HG02938 (cell line): ENCODE measurements at regions not wholly inside any gene's neighbourhood (a gene's known extent, or its start where the extent isn't known, plus 50 kb on each side); places are given as distances from the start of the nearest gene placed in this dataset.
"Not testable (repeated sequence)": the region's sequence is repeated elsewhere in the genome, so short reads cannot be mapped to it uniquely, and the experiment has no call there.

Experiments used
- ATAC-seq: cut with Tn5 transposase; IDR thresholded peaks from one replicate; pipeline ENCODE4 v1.9.1; 2021; ENCODE audit warnings: mild to moderate bottlenecking, moderate library complexity; ENCODE audit not compliant: unreplicated experiment

GRCh38 chr12:127596891-127597290, 670.1 kb upstream of the TMEM132C start:
- no peak for ATAC-seq

DNA sequence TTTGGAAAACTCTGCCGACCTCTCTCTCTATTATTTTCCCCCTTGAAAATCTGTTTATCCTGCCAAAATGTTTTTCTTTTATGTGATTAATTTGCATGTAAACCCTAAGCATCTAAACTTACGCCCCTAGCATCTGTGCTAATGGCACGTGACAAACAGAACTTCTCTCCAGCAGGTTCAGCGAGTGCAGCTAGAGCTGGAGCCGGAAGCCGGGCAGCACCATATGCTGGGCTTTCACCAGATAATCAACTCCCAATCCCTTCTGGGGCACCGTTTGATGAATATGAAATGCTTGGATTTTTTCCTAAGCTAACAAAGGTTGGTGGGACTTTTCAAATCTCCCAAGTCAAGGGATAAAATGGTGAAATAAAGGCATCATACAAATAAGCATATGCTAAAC, 667.5 kb upstream of the TMEM132C start:
- no peak for ATAC-seq

DNA sequence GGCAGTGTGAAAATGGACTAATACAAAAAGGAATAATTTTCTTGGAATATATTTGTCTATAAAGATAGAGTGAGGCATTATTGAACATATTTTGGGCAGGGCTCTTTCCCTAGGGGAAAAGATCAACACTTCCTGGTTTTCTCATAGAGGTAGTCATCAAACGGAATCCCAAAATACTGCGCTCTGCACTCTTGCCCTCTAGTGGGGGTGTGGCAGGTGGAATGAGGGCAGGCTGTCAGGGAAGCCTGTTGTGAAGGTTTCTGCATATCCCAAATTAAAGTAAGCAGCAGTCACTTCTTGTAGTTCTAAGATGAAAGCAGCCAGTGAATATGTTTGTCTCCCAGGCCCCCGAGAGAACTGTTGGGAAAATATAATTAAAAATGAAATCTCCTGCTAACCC, 666.8 kb upstream of the TMEM132C start:
- ATAC-seq, result no peak

GRCh38 chr12:127606476-127607015, 660.4 kb upstream of the TMEM132C start:
- no peak for ATAC-seq

DNA sequence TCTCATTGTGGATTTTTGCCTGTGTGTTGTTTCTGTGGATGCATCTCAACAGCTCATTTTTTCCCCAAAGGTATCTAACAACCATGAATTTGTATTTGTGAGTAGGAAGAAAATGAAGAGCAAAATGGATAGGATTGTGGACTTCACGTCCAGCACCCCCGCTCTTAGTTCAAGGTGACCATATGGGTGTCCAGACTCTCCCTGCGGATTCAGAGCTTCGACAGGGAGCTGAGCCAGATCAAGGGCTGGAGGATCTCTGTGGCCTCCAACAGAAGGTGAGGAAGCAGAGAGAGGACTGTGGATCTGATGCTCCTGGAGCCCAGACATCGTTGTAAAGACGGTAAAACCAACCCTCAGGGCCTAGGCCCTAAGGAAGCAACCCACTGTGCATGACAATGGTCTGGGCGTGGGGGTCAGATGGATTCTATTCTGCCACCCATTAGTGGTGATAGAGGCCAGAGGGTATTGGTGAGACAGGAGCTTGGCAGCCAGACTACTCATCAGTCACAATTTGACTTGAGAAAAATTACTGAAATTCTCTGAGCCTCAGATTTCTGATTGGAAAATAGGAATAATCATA, 659.7 kb upstream of the TMEM132C start:
- ATAC-seq, result no peak

DNA sequence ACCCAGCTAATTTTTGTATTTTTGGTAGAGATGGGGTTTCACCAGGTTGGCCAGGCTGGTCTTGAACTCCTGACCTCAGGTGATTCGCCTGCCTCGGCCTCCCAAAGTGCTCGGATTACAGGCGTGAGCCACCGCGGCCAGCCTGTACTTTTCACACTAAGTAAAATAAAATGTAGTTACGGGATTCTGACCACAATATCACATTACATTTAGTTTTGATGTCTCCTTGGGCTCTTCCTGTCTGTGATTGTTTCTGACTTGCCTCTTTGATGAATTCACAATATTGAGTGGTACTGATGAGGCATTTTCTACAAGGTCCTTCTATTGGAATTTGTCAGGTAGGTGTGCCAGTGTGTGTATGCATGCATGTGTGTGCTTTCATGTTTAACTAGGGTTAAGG, 658.6 kb upstream of the TMEM132C start:
- ATAC-seq, result not testable (repeated sequence)

- no peak for ATAC-seq
Measured at GRCh38 chr12:127613056-127613455, 653.9 kb upstream of the TMEM132C start.

GRCh38 chr12:127619869-127620734, 646.9 kb upstream of the TMEM132C start:
- no peak for ATAC-seq

DNA sequence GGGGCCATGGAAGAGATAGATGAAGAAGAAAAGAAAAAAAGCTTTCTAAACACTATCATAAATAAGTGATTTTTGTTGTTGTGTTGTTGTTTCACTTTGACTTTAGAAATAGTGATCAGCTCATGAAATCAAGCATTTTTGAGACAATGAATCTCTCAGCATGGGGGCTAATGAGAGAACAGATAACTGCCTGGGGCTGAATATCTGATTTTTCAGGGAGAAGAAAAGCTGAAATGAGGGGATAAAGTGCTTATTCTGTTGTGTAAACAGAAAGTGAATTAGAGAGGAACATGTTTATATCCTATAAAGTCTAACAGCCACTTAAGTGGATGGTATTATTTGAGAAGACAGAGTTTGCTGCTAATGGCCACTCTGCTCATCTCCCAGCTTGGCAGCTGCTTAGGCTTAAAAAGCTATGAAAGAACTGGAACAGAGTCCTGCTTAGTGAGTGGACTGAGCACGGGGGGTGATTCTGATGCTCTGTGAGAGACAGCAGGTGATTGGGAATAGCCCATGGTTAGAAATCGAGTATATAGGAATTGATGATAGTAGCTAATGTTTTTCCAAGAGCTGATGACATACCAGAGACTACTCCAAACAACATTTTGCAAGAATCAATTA, 646.1 kb upstream of the TMEM132C start:
- ATAC-seq, result no peak

DNA sequence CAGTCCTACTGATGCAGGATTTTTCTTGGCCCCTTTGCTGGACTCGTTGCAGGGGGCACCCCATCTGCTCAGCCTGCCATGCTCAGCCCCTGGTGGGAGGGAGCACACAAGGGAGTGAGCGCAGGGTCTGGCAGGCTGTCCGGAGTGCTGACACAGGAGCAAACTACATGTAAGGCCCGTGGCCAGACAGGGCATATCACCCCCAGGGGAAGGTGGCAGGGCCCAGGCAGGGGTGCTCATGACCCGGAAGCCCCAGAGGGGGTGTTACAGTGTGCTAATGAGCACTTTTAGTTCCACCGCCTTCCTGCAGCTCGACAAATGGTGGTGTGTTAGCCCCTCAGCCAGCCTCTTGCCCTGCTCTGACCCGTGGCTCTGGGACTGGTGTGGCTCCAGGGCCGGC, 645.6 kb upstream of the TMEM132C start:
- ATAC-seq, result no peak

DNA sequence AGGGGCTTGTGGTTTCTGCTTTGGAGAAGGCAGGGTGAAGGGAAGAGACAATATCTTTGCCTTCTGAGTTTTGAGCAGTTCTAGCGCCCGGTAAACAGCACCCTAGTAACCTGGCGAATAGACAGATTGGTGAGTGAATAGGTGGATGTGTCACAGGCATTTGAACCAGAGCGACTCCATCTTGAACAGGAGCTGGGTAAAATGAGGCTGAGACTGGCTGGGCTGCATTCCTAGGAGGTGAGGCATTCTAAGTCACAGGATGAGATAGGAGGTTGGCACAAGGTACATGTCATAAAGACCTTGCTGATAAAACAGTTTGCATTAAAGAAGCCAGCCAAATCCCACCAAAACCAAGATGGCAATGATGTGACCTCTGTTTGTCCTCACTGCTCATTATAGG, 643.6 kb upstream of the TMEM132C start:
- ATAC-seq, result no peak

- no peak for ATAC-seq
Measured at GRCh38 chr12:127625176-127625771, 641.7 kb upstream of the TMEM132C start.

- no peak for ATAC-seq
Measured at GRCh38 chr12:127628645-127629044, 638.3 kb upstream of the TMEM132C start.

DNA sequence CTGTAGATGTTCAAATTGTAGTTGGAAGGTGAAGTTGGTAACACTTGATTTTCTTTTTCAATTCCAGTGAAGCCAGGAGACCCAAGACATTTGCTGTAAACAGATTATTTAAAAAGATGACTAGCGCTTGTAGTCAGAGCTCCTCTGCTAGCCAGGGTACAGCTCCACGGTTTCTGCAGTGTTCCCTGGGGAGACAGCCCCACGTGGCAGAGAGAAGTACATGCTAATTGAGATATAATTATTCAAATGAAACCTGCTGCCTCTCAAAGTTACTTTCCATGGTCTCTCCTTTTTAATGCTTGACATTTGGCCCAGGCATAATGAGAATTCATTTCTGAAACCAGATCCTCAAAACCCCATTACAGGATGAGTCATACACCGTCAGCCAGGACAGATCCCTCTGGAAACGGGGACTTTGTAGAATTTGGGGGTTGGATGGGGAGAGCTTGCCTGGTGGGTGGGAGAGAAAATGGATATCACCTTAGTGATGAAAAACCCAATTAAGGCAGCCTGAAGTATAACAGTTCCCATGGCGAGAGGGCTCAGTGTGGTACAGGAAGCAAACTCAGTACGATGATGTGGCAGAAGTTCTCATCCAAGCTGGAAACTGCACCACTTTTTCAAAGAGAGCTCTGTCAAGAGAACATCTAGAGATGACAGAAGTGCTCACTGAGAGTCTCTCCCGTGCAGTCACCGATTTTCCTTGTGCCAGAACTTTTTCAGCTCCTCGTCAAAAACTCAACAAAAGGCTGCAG, 637.7 kb upstream of the TMEM132C start:
- ATAC-seq, result no peak

DNA sequence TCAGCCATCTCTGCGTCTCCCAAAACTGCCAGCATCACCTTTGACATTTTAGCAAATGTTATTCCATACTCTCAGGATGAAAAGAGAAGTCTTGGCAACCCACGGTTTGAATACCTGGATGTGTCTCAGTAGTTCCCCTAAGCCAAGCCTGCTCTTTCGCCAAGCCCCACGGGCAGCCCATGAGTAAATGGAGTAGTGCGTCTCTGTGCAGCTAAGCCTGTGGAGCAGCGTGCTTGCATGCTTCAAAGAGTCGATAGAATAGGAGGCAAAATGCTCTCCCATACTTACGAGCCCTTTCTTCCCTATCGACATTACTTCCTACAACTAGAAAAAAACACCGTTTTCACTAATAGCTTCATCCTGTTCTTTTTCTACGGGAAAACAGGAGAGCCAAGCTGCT, 634.5 kb upstream of the TMEM132C start:
- ATAC-seq, result no peak

DNA sequence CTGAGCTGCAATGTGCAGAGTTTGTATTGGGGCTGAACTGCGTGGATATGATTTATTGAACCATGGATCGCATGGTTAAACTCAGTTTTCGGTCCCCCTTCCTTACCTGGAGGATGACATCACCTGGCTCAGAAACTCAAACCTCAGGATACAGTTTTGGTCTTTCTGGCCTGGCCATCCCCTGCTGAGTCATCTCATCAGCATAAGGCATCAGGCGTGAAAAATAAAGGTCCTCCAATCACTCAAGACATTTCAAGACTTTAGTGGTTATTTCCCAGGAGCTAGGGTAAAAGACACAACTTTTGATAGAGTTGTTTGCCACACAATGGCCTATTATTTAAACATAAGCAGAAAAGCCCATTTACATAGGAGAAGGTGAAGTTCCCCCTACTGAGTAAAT, 631.1 kb upstream of the TMEM132C start:
- ATAC-seq, result no peak

- no peak for ATAC-seq
Measured at GRCh38 chr12:127636882-127637281, 630.1 kb upstream of the TMEM132C start.

DNA sequence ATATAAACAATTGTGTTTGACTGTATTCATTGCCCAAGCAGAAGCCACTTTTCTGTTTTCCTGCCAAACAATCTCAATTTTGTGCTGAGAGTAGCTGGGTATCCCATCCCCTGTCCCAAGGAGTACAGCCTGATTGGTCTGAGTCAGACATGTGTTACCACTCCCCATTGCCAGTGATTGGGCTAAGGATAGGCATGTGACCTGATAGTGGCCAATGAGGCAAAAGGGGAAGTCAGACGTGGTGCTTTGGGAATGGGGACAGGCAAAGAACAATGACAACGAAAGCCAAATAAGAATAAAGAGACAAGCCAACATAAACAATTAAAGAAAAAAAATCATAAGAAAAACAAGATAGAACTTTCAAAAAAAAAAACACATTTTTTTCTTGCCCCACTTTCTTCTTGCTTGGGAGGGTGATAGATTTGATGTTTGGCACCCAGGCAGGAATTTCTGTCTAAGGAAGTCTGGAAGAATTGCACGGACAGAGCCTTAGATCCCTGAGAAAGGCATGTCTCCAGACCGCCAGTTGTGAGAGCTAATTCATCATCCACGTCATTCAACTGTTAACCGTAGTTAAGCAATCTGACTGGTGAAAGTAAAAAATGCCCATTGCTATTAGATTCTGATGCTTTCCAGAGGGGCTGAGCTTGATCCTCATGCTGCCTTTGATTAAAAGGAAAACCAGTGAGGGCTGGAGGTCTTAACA, 626.6 kb upstream of the TMEM132C start:
- ATAC-seq, result no peak

DNA sequence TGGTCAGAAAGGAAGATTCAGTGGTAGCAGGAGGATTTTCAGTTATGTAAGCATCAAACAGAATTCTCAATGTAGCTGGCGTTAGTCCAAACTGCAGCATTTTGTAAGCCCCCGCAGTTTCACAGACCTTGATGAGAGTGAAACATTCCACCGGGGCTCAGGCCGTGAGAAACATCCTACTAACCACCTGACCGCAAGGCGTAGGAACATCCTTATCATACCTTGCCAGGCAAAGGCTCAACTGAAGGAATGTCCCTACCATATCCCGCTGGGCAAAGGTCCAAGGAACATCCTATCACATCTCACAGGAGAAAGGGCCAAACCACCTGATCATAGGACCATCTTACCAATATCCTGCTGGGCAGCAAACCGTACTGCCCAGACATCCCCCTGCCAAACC, 624.8 kb upstream of the TMEM132C start:
- no peak for ATAC-seq

DNA sequence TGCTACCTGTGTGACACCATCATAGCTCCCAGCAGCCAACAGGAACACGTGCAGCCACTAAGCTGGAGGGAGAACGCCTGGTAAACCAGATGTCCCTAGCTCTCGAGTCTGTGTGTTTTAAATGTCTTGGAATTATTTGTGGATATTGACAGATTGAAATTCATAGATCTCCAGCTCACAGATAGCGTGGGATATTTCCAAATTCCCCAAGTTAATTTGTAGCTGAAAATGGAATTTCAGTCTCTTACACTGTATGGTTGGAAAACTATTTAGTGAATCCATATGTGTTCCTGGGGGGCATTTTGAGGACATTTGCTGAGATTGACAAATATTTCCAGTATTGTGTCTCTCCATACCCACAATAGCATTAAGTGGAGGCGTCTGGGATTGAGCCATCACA, 618.6 kb upstream of the TMEM132C start:
- ATAC-seq, result no peak
